Mesodermal cell (in vitro differentiated cells): ENCODE measurements at regions not wholly inside any gene's neighbourhood (a gene's known extent, or its start where the extent isn't known, plus 50 kb on each side); places are given as distances from the start of the nearest gene placed in this dataset.

Source experiments
- H3K27ac ChIP-seq: 2 replicates; pipeline ENCODE4 v1.7.0; 2013; ENCODE audit warnings: mild to moderate bottlenecking, low read depth, low read length, moderate library complexity; ENCODE audit not compliant: severe bottlenecking
- H3K36me3 ChIP-seq: 2 replicates; pipeline ENCODE4 v1.7.1; 2013; ENCODE audit warnings: mild to moderate bottlenecking, low read length, moderate library complexity; ENCODE audit not compliant: control insufficient read depth, insufficient read depth
- H3K4me1 ChIP-seq: one replicate; pipeline ENCODE4 v1.7.1; 2013; ENCODE audit warnings: mild to moderate bottlenecking, low read length; ENCODE audit not compliant: insufficient read depth, control insufficient read depth, poor library complexity, severe bottlenecking
- H3K4me3 ChIP-seq: 2 replicates; pipeline ENCODE4 v1.7.0; 2013; ENCODE audit warnings: low read length, control low read depth, mild to moderate bottlenecking; ENCODE audit not compliant: insufficient read depth, poor library complexity, severe bottlenecking; ENCODE audit errors: extremely low read depth
- H3K9me3 ChIP-seq: 2 replicates; pipeline ENCODE4 v1.7.1; 2013; ENCODE audit warnings: mild to moderate bottlenecking, low read length, moderate library complexity; ENCODE audit not compliant: control insufficient read depth
- WGBS, 2 experiments: methylation state at CpG; one replicate each; pipeline ENCODE4 v1.1.5; 2013; ENCODE audit warnings: missing lambda C conversion rate in 2 of 2; ENCODE audit not compliant: insufficient coverage in 2 of 2; 5-methylcytosine and 5-hydroxymethylcytosine counted together

DNA sequence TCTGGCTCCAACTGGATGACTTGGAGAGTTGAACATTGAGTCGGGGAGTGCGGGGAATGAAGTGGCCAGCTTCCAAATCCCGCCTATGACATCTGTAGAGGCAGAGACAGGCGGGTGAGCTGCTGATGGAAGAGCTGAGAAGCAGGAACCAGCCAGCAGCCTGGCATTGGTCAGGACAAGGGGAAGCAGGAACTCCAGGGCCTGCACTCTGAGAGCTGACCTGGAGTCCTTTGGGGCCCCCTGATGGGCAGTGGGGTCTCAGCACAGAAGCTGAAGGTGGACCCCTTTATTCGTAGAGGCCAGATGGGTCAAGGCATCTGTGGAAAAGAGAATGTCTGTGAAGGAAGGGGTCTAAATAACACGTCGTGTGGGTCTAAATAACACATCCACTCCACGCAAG lies 57.0 kb downstream of the SEC61G start:
- Histone ChIP-seq H3K36me3 (no peaks in the 10 kb centered on the region), H3K4me3 (no peak overlapping the region), H3K4me1 (no peaks in the 10 kb centered on the region), H3K9me3 (no peaks in the 10 kb centered on the region), H3K27ac (no peak overlapping the region)
- 85 to 88% methylated on average over 4 to 7 of the region's 8 CpGs for WGBS, 2 experiments

DNA sequence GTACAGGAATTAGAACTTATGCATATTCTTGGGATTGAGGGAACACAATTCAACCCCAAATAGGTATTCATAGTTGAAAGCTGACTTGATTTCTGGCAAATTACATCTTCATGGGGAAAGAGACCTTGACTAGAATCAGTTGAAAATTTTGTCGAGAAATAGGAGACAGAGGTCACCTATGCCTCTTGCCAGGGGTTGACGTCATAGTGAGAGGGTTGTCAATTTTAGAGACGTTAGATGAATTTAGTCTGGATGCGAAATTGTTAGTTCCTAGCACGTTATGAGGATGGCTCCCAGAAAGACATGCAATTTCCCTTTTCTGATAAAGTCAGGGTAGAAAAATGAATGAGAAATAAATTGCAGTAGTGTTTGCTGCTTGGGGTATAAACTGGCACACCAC lies 59.3 kb downstream of the SEC61G start:
- H3K4me1 ChIP-seq: no peaks in the 10 kb centered on the region
- no peak overlapping the region for H3K4me3 ChIP-seq
- WGBS, 2 experiments: 91% methylated on average over 5 of the region's 5 CpGs
- H3K27ac ChIP-seq: no peak overlapping the region
- H3K36me3 ChIP-seq: no peaks in the 10 kb centered on the region
- H3K9me3 ChIP-seq: no peaks in the 10 kb centered on the region

DNA sequence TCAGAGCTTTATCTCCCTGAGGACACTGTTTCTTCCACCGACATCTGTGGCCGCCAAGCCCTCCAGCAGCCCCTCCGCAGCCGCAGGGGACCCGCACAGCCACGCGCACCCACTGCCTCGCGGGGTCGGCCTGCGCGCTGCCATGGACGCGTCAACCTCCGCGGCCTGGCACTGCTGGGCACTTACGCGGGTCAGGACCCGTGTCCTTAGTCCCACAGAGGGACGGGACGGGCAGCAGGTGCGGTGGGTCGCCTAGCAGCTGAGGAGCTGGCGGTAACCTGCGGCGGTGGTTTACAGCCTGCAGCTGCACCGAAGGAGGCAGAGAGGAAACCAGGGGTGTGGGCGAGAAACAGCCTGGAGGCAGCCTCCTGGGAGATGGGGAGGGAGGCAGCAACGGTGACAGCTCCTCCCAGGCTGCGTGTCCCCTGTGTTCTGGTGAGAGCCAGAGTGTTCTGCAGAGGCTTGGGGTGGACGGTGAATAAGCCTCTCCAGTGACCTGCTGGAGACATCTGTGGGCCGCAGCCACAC lies 61.3 kb downstream of the SEC61G start:
- no peak overlapping the region for H3K27ac ChIP-seq
- no peaks in the 10 kb centered on the region for H3K36me3 ChIP-seq
- H3K4me1 ChIP-seq: no peaks in the 10 kb centered on the region
- H3K9me3 ChIP-seq: no peaks in the 10 kb centered on the region
- 93 to 96% methylated on average over 32 of the region's 32 CpGs for WGBS, 2 experiments
- no peak overlapping the region for H3K4me3 ChIP-seq

DNA sequence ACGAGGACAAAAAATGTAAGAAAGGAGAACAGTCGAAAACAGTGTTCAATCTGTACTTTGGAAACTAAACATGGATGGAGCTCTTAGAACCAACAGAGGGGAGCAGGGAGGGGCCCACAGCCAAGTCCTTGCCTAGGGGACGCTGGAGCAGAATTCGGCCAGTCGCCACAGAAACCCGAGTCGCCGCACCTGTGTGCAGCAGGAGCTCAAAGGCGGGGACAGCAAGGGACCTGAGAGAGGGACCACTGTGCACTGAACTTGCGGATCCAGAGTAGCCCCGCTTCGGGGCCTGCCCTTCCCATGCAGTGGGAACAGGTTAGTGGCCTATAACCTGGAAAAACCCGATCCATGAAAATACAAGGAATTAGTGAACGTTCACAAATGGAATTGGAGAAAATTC lies 68.1 kb downstream of the SEC61G start:
- Histone ChIP-seq H3K9me3 (no peaks in the 10 kb centered on the region), H3K4me1 (no peaks in the 10 kb centered on the region), H3K36me3 (no peaks in the 10 kb centered on the region), H3K27ac (no peak overlapping the region), H3K4me3 (no peak overlapping the region)
- 95 to 96% methylated on average over 13 to 14 of the region's 14 CpGs for WGBS, 2 experiments

DNA sequence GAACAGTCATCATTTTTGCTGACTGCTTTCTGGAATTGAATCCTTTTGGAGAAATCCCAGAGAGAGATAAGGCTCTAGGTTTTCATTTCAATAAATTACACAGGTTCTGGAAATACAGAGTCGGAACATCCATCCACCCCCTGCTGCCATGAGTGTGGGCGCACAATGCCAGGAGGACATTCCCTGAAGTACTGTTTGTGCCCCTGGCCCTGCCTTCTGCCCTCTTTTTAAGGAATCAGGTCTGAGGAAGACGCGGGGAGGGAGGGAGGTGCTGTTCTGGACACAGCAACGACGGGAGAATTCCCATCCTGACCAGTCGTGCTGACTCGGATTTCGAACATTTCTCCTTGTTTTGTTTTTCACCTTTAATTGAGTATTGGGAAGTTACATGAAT lies 69.0 kb downstream of the SEC61G start:
- Histone ChIP-seq H3K4me3 (no peak overlapping the region), H3K4me1 (no peaks in the 10 kb centered on the region), H3K36me3 (no peaks in the 10 kb centered on the region), H3K9me3 (no peaks in the 10 kb centered on the region), H3K27ac (no peak overlapping the region)
- 73 to 75% methylated on average over 6 to 8 of the region's 9 CpGs for WGBS, 2 experiments

DNA sequence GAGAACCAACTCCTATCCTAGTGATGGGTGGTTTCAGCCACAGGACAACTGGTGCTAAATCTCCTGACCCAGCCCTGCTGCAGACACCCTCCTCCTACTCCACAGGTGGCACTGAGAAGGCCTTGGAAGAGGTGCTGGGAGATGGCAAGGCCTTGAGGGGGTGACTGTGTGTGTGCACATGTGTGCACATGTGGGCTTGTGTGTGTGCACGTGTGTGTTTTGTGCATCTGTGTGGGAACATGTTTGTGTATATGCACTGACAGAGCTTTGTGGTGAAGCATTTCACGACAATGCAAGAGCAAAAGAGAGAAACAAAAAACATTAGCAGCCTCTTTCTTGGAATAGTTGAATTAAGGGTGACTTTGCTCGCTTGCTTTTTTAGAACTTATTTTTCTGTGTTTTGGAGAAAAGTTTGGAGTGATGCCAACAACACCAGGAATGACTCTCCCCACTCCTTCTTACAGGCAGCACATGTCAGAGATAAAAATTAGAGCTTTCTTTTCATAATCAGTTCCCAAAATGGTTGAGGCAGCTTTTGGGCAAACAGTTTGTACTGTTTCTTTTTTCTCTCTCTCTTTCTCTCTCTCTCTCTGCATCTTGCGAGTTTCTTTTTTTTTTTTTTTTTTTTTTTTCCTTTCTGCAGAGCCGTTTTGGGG lies 69.5 kb downstream of the SEC61G start:
- no peak overlapping the region for H3K27ac ChIP-seq
- WGBS, 2 experiments: 56 to 84% methylated on average over 2 of the region's 5 CpGs
- no peaks in the 10 kb centered on the region for H3K36me3 ChIP-seq
- H3K4me1 ChIP-seq: no peaks in the 10 kb centered on the region
- H3K9me3 ChIP-seq: no peaks in the 10 kb centered on the region
- H3K4me3 ChIP-seq: no peak overlapping the region

DNA sequence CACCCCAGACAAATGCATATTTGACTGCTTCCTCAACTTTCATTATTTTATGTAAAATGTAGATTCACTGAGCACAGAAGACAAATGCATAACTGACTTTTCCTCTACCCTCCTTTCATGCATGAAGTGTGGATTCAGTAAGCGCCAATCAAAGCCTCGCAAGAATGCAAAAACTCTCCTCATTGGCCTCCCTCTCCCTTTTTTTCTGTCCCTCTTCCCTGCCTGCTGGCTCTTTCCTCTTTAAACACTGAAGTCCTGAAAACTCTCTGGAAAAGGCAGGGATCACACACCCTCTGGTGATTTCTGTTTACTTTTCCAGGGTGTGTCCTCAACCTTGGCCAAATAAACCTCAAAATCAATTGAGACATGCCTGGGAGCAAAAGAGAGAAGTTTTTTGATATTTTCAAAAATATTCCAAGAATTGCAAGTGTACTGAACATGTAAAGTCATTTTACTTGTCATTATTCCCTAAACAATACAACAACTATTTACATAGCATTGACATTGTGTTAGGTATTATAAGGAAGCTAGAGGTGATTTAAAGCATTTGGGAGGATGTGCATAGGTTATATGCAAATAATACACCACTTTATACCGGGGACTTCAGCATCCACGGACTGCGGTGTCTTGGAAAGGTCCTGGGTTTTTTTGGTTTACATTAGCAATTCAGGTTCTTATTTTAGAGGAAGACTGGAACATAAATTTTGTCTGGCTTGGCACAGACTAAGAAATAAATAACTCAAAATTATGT lies 71.4 kb downstream of the SEC61G start:
- 75% methylated on average over 2 of the region's 5 CpGs for WGBS, 2 experiments
- no peaks in the 10 kb centered on the region for H3K4me1 ChIP-seq
- H3K9me3 ChIP-seq: no peaks in the 10 kb centered on the region
- no peak overlapping the region for H3K27ac ChIP-seq
- H3K4me3 ChIP-seq: no peak overlapping the region
- no peaks in the 10 kb centered on the region for H3K36me3 ChIP-seq

DNA sequence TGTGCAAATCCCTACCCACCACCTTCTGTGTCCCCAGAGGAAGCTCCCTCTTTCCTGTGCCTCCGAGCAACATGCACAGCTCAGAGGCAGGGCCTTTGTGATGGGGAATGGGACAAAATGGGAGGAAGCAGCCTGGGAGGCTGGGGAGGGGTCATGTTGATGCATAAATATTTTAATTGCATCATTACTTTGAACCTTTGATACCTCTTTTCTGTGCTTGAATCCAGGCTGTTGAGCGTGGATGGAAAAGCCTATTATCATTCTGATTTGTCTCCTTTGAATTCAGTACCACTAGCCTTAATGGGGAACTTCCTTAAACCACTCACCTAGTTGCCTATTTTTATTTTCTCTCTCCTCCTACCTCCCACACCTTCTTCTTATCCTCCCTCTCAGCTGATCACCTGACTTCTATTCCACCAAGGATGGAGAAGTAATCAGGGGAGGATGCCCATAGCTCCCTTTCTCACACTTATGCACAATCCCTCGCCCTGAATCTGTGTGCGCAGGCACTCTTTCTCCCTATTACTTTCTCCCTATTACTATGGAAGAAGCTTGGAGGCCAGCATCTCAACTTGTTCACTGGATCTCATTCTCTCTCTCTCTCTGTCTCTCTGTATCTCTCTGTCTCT lies 78.5 kb downstream of the SEC61G start:
- H3K4me3 ChIP-seq: no peak overlapping the region
- no peak overlapping the region for H3K27ac ChIP-seq
- no peaks in the 10 kb centered on the region for H3K36me3 ChIP-seq
- no peaks in the 10 kb centered on the region for H3K4me1 ChIP-seq
- WGBS, 2 experiments: 56 to 70% methylated on average over 2 to 3 of the region's 4 CpGs
- no peaks in the 10 kb centered on the region for H3K9me3 ChIP-seq

DNA sequence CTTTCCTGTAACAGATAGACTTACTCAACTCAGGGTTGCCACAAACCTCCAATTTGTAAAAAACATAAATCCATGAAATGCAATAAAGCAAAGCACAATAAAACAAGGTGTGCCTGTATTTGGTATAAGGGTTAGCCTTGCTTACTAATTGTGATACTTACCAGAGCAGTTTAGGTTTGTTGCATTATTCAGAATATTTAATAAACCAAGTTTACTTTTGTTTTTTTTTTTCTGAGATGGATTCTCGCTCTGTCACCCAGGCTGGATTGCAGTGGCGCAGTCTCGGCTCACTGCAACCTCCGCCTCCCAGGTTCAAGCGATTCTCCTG lies 79.6 kb downstream of the SEC61G start:
- WGBS, 2 experiments: no CpG with 5 or more reads among the region's 5 CpGs
- no peak overlapping the region for H3K27ac ChIP-seq
- no peaks in the 10 kb centered on the region for H3K36me3 ChIP-seq
- no peak overlapping the region for H3K4me3 ChIP-seq
- no peaks in the 10 kb centered on the region for H3K9me3 ChIP-seq
- H3K4me1 ChIP-seq: no peaks in the 10 kb centered on the region

DNA sequence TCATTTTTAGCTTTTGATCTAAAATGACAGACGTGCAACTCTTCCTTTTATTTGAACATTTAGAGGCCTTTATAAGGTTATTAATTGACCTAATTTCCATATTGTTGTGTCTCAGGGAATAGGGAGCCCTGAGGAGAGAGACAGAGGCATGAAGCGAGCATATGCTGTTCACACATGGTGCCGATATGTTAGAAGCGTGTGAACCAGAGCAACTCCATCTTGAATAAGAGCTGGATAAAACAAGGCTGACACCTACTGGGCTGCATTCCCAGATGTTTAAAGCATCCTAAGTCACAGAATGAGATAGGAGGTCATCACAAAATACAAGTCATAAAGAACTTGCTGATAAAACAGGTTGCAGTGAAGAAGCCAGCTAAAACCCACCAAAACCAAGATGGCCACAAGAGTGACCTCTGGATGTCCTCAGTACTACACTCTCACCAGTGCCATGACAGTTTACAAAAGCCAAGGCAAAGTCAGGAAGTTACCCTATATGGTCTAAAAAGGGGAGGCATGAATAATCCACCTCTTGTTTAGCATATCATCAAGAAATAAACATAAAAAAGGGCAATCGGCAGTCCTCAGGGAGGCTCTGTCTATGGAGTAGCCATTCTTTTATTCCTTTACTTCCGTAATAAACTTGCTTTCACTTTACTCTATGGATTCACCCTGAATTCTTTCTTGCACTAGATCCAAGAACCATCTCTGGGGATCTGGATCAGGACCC lies 80.1 kb downstream of the SEC61G start:
- Histone ChIP-seq H3K27ac (no peak overlapping the region), H3K4me3 (no peak overlapping the region), H3K4me1 (no peaks in the 10 kb centered on the region), H3K36me3 (no peaks in the 10 kb centered on the region), H3K9me3 (no peaks in the 10 kb centered on the region)
- 90 to 92% methylated on average over 3 to 5 of the region's 6 CpGs for WGBS, 2 experiments
